GM12891 (cell line): ENCODE measurements at regions not wholly inside any gene's neighbourhood (a gene's known extent, or its start where the extent isn't known, plus 50 kb on each side); places are given as distances from the start of the nearest gene placed in this dataset.

ENCODE experiments used
- DNase-seq: peaks from one replicate; pipeline ENCODE4 v3.0.0; 2011; ENCODE audit warnings: low spot score; ENCODE audit not compliant: insufficient read length
- FAIRE-seq: peaks from 2 replicates; lab custom pipeline; 2011; peaks lifted over from hg19 to GRCh38; lab: Jason Lieb, UNC
- PAX5 ChIP-seq: IDR thresholded peaks from 2 replicates; pipeline ENCODE4 v1.6.1; 2011; ENCODE audit warnings: low read length, moderate library complexity, mild to moderate bottlenecking; ENCODE audit not compliant: insufficient read depth, severe bottlenecking
- POLR2A ChIP-seq: IDR thresholded peaks from 2 replicates; pipeline ENCODE4 v1.6.1; 2011; ENCODE audit warnings: low read depth, low read length, control low read depth
- POLR2AphosphoS5 ChIP-seq: IDR thresholded peaks from 2 replicates; pipeline ENCODE4 v1.6.1; 2011; ENCODE audit warnings: low read depth, low read length, control low read depth
- POU2F2 ChIP-seq: IDR thresholded peaks from 2 replicates; pipeline ENCODE4 v1.6.1; 2011; ENCODE audit warnings: low read depth, mild to moderate bottlenecking, control low read depth, low read length, moderate library complexity
- SPI1 ChIP-seq: IDR thresholded peaks from 2 replicates; pipeline ENCODE4 v1.6.1; 2011; ENCODE audit warnings: low read depth, low read length, control low read depth
- TAF1 ChIP-seq: IDR thresholded peaks from 2 replicates; pipeline ENCODE4 v1.6.1; 2011; ENCODE audit warnings: low read depth, low read length, control low read depth

DNA sequence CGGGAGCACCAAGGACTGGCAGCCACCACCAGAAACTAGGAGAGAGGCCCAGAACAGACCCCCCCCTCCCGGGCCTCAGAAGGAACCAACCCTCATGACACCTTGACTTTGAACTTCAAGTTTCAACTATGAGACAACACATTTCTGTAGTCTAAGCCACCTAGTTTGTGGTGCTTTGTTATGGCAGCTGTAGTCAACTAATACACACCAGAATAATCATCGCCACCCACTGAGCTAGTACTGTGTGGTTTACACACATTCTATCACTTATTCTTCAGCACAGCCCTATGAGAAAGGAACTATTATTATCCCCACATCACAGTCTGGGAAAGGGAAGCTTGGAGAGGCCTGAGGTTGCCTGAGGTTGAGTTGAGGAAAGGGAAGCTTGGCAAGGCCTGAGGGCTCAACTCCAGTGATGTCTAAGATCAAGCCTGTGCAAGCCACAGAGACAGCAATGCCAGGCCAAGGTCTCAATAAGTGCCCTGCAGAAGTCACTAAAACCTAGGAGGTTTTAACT, 126.6 kb downstream of the FHDC1 start:
- FAIRE-seq: no peak
- no peak for DNase-seq
- no peak for TF ChIP-seq POU2F2
- TF ChIP-seq TAF1: no peak
- no peak for TF ChIP-seq POLR2AphosphoS5

DNA sequence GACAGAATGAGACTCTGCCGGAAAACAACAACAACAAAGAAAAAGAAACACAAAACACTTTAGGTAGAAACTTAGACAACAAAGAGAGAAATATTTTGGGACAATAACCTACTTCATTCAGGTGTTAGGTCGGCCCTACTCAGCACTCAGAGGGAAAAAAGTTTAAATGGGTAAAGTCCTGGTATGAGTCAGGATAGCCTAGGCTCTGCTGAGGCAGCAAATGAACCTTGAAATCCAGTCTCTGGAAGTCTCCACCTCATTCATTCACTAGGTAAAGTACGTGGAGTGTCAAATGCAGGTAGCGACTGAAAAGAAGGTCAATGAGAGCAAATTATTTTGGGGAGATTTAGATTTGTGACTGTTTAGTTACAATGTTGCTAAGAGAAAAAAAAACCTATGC, 127.4 kb downstream of the FHDC1 start:
- TF ChIP-seq POLR2A (no peak), PAX5 (no peak), POLR2AphosphoS5 (no peak), TAF1 (no peak)
- DNase-seq (no peak), FAIRE-seq (no peak)

DNA sequence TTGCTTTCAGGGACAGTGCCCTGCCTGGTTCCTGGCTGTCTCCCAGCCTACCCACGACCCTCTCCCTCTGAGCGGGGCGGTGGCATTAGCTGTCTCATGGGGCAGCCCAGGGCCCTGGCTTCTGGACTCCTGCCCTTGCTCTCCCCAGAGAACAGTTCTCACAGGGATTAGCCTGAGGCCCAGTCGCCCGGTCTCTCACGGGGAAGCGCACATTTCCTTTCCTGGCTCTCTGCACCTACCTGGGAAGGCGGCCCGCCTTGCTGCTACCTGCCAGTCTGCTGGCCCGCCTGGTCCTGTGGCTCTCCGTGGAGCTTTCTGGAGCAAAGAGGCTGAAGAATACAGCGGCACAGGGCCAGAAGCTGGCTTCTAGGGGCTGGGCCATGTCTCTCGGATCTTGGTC, 128.4 kb downstream of the FHDC1 start:
- DNase-seq (no peak), FAIRE-seq (no peak)
- TF ChIP-seq PAX5 (no peak), SPI1 (no peak), POLR2A (no peak), TAF1 (no peak), POLR2AphosphoS5 (no peak)

DNA sequence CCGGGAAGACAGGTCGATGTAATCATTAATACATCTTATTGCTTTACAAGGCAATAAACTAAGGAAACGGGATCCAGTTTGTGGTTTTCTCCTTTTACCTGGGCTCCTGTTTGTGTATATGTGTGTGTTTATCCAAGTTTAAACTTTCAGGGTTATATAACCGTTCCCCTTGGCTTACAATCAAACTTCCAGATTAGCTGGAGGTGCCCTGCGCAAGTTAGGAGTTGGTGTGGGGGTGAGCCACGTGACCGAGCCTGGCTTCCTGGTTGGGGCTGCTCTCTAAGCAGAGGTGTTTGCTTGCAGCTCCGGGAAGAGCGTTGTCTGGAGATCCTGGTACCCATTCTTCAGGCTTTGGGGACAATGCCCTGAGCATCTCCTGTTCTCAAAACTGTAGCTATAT, 129.2 kb downstream of the FHDC1 start:
- FAIRE-seq: no peak
- DNase-seq: no peak
- TF ChIP-seq POLR2A (no peak), TAF1 (no peak), POU2F2 (no peak), PAX5 (no peak), POLR2AphosphoS5 (no peak), SPI1 (no peak)

DNA sequence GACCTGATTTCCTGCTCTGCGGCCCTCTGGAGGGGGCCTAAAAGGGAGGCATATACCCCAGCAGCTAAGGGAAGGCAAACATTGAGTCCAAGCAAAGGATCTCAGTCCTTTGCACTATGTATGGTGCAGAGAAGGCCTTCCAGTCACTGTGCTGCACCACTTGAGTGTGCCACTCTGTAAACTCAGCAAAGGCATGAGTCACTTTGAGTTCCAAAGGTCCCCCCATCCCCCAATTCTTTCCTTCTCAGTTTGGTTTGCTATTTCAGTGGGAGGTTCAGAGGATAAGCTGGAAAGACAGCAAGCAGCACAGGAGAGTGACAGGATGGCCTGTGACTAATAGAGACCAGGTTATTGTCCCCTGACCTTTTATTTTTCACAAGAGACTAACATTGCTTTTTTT, 131.3 kb downstream of the FHDC1 start:
- no peak for TF ChIP-seq TAF1
- no peak for TF ChIP-seq SPI1
- FAIRE-seq (no peak), DNase-seq (no peak)

DNA sequence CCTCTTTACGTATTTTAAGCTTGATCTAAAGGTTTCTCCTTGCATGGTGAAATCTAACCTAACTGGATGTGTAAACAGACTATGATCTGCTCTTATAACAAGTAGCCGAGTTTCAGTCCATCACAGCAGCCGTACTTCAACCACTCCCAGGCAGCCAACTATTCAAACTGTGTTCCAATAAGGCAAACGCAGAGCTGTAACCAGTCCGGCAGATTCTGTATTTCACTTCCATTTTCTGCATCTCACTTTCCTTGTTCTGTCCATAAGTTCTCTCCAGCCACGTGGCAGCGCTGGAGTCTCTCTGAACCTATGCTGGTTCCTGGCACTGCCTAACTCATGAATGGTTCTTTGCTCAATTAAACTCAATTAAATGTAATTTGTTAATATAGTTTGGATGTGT, 132.6 kb downstream of the FHDC1 start:
- FAIRE-seq: no peak

DNA sequence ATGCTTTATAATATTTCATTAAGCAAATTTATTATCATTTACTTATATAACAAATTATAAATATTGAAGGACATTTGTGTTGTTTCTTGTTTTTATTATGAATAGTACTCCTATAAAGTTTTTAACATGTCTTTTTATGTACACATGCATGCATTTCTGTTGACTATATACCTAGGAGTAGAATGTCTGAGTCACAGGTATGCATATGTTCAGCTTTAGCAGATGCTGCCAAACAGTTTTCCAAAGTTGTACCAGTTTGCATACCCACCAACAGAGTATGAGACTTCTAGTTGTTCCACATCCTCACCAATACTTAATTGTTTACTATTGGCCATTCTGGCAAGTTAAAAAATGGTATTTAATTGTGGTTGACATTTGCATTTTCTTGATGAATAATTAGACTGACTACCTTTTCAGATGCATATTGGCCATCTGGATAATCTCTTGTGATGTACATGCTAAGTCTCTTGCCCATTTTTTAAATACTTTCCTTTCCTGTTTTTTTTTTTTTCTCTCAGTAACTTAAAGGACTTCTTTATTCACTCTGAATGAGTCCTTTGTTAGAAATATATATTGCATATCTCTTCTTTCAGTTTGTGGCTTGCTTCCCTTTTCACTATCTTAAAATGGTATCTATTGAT, 132.2 kb upstream of the TRIM2 start:
- FAIRE-seq (no peak), DNase-seq (no peak)
- TF ChIP-seq TAF1 (no peak), POU2F2 (no peak), SPI1 (no peak), PAX5 (no peak), POLR2AphosphoS5 (no peak), POLR2A (no peak)

More for the DNA sequence above, 132.6 kb downstream of the FHDC1 start:
- TF ChIP-seq POLR2A (no peak), POU2F2 (no peak), TAF1 (no peak), POLR2AphosphoS5 (no peak)
- DNase-seq: no peak

DNA sequence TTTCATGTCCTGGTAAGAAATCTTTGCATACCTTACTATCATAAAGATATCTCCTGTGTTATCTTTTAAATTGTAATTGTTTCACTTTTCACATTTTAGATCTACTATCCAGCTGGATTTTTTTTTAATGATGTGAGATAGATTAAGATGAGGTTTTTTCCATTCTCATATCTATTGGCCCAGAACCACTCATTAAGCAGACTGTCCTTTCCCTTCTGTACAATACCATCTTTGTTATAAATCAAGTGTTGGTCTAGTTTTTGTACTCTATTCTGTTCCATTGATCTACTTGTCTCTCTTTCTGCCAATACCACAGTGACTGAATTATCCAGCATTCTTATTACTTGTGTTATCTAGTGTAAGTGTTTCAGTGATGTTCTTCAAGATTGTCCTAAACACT, 131.6 kb upstream of the TRIM2 start:
- TF ChIP-seq PAX5 (no peak), POU2F2 (no peak), TAF1 (no peak), SPI1 (no peak), POLR2AphosphoS5 (no peak), POLR2A (no peak)
- FAIRE-seq (no peak), DNase-seq (no peak)

DNA sequence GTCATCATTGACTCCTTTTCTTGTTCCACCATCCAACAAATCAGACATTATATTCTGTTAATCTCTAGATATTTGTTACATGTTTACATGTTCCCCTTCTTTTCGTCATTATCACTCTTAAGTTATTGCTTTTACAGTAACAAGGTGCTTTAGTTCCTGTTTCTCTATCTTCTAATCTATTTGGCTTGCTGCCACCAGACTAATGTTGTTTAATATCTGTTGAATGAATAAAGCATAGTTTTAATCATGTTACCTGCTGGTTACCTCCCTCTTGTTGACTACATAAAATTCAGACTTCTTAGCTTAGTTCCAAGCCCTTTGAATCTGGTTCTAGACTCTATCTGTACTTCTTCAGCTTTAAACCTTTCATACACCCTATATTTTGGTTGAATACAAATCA, 129.8 kb upstream of the TRIM2 start:
- TF ChIP-seq POLR2A (no peak), POU2F2 (no peak), SPI1 (no peak), TAF1 (no peak), PAX5 (no peak), POLR2AphosphoS5 (no peak)
- FAIRE-seq: no peak
- no peak for DNase-seq

DNA sequence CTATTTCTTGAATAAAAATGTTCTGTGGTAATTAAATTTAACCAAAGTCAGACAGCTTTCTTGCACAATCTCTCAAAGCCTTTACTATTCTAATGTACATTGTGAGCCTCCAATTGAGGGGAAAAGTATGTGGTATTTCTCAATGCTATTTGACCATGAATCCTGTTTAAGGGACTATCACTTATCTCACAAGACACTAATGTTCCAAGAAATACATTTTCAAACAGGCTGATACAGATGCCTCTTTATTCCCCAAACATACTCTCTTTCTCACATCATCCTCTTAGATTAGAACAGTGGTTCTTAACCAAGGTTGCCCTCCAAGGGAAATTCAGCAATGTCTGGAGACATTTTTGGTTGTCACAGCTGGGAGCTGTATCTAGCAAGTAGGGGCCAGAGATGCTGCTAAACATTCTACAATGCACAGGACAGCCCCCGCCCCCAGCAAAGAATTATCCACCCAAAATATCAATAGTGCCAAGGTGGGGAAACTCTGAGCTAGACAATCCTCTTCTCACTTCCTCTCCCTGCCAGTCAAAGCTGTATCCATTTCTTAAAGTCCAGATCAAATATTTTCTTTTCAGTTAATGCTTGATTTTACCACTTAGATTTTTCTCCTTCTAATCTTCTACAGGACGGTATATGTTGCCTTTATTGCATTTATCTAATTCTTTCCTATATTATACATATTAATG, 129.2 kb upstream of the TRIM2 start:
- DNase-seq: no peak
- no peak for FAIRE-seq
- TF ChIP-seq SPI1: peak; percentile 73
- no peak for TF ChIP-seq POLR2AphosphoS5
